ENCODE measurements at regions not wholly inside any gene's neighbourhood (a gene's known extent, or its start where the extent isn't known, plus 50 kb on each side); places are given as distances from the start of the nearest gene placed in this dataset.
"Not testable (repeated sequence)": the region's sequence is repeated elsewhere in the genome, so short reads cannot be mapped to it uniquely, and the experiment has no call there.

DNA sequence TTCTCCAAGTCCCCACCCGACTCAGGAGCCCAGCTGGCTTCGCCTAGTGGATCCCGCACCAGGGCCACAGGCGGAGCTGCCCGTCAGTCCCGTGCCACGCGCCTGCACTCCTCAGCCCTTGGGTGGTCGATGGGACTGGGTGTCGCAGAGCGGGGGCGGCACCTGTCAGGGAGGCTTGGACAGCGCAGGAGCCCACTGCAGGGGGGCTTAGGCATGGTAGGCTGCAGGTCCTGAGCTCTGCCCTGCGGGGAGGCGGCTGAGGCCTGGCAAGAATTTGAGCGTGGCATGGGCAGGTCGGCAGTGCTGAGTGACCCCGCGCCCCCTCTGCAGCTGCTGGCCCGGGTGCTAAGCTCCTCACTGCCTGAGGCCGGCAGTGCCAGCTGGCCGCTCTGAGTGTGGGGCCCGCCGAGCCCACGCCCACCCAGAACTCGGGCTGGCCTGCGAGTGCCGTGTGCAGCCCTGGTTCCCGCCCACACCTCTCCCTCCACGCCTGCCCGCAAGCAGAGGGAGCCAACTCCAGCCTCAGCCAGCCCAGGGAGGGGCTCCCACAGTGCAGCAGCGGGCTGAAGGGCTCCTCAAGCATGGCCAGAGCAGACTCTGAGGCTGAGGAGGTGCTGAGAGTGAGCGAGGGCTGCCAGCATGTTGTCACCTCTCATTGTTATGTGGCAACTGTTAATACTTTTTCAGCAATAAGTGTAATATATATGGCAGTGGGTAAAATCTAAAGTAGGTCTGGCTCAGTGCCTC, 548.4 kb upstream of the BRINP3 start:
- no peak for DNase-seq

DNA sequence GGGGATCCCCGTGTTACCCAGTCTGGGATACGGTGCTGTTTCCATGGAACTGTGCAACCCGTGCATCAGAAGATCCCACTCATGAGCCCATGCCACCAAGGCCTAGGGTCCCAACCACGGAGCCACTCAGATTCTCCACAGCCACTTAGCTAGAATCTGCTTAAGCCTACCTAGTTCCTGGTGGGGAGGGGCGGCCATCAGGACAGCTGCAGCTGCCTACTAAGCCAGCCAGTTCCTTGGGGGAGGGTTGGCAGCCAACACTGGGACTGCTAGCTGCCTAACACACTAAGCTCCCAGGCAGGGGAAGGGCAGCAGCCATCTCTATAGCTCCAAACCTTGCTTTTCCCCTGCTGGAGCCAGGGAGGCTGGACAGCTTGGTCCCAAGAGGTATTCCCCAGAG, 549.2 kb upstream of the BRINP3 start:
- DNase-seq = no peak

DNA sequence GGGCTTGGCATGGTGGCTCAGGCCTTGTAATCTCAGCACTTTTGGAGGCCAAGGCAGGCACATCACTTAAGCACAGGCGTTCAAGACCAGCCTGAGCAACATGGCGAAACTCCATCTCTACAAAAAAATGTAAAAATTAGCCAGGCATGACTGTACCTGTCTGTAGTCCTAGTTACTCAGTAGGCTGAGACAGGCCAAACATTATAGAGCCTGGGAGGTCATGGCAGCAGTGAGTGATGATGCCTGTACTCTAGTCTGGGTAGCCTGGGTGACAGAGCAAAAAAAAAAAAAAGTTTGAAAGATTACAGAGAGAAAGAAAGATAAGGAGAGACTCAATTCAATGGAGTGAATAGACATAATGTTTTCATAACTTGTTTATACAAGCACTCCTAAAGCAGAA, 556.5 kb upstream of the BRINP3 start:
- no peak for DNase-seq

DNA sequence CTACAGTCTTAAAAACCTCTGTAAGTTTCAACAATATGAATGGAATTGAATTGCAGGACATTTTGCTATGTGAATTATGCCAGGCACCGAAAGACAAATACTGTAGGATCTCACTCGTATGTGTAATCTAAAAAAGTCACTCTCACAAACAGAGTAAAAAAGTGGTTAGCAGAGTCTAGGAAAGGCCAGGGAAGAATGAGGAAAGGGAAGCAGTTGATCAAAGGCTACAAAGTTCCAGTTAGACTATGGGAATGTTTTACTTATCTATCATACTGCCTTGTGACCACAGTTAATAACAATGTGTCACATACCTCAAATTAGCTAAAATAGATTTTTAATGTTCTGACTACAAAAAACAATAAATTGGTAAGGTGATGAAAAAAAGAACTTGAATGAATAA, 565.4 kb upstream of the BRINP3 start:
- DNase-seq = no peak

DNA sequence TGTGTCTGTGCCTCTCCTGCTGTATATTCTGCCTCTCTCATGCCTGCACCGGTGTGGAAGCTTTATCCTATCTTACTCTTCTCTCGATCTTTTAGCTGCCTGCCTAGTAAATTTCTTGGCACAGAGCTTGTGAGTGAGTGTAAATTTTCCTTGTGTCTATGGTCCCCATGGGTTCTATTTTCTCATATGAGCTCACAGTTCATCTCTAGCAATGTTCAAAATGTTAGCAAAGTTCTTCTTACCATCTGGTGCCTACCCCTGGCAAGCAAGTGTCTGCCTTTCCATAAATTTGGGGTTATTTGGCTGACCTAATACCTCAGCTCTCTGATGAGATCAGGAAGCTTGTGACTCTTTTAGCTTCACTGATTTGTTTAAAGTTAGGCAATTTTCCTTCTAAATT, 572.1 kb upstream of the BRINP3 start:
- no peak for DNase-seq

DNA sequence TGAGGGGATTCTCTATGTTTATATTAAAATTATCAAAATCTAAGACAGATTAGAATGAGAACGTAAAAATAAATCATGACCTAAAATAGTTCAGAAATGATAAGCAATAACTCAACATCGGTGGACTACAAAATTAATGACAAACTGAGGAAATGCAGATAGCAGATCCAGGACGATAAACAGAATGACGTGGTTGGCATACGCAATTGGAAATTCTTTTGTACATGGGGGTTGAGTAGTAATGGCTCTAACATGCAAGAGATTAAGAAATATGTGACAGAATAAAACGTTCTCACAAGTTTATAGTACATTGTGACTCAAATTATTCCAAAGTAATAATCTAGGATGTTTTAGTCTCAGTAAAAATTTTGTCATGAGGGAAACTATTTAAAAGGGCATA, 575.2 kb upstream of the BRINP3 start:
- no peak for DNase-seq

DNA sequence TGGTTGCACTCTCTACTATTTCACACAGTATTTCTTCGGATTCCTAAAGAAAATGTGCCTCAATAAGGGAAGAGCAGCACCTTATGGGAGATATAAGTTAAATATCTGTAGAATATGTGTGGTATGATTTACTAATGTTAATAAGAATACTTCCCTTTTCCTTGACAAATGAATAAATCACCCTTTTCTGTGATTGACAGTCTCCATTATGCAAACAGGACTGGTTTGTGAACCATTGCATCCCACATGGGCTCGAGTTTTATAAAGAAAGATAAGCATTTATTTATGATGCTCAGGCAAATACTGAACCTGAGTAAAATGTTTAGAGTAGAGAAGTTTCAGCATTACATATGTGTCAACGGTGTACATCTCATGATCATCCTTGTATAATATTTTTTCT, 587.7 kb upstream of the BRINP3 start:
- DNase-seq = no peak

DNA sequence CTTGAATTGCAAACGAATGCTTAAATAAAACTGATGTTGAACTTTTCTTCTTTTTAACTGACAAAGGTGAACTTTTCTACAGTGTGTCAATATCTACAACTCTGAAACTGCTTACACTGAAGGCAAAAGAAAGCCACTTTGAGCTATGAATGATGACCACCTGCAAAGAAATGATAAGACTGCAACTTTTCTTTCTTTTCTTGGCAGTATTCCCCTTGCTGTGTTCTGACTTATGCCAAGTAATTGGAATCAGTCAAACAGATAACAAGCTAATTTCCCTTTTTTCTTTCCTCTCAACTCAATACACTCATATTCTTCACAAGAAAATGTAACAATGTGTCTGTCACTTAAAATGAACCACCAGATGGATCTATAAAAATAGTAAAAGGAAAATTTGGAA, 588.1 kb upstream of the BRINP3 start:
- no peak for DNase-seq

DNA sequence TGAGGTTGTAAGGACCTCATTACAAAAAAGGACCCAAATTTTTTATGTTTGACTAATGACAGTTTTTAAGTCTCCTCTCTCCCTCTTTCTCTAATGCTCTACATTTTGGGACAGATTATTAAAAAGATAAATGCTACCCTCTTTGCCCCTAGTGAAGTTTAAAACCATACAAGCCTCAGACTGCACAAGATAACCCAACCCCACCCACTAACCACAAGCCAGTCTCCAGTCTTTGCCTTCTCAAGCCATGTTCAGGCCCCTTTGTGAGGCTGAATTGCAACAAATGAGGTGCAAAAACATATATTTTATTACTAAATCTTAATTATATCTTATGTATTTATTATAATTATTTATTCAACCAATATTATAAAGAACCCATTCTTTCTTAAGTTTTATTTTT, 597.2 kb upstream of the BRINP3 start:
- no peak for DNase-seq

DNA sequence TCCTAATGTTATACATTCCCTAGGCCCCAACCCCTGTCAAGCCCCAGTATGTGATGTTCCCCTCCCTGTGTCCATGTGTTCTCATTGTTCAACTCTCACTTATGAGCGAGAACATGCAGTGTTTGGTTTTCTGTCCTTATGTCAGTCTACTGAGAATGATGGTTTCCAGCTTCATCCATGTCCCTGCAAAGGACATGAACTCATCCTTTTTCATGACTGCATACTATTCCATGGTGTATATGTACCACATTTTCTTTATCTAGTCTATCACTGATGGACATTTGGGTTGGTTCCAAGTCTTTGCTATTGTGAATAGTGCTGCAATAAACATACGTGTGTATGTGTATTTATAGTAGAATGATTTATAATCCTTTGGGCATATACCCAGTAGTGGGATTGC, 605.4 kb upstream of the BRINP3 start:
- DNase-seq = not testable (repeated sequence)

DNA sequence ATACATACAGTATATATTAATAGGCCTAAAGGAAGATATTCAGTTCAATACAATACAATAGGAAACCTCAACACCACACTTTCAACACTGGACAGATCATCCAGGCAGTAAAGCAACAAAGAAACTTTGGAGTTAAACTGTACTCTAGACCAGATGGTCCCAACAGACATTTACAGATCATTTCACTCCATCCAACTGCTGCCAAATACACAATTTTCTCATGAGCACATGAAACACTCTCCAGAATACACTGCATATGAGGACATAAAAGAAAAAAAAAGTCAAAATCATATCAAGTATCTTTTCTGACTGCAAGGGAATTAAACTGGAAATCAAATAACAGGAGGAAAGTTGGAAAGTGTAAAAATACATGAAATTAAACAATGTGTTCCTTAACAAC, 607.5 kb upstream of the BRINP3 start:
- DNase-seq = no peak

DNA sequence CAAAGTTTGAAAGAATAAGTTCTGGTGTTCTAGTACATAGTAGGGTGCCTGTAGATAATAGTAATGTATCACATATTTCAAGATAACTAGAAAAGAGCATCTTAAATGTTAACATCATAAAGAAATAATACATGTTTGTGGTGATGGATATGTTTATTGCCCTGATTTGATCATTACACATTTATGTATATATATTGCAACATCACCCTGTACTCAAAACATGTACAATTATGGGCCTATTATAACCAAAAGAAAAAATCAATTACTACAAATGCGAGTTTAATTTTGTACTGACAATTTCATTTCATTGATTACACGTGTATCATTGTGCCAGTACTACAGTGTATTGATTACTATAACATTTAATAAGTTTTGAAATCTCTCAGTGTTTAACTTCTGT, 609.2 kb upstream of the BRINP3 start:
- DNase-seq = no peak

DNA sequence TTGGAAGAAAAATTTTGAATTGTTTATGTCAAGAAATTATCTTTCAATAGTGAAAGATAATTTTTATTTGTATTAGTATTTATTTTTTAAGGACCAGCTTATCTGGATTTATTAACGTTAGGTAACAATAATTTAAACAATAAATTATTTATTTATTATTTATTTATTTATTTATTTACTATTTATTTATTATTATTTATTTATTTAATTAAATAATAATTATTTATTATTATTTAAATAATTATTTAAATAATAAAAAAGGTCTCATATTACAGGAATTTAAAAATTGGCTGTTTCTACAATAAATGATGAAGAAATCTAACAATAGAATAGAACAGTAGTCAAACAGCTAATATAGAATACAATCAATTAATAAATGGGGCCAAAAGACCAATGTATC, 618.7 kb upstream of the BRINP3 start:
- no peak for DNase-seq

DNA sequence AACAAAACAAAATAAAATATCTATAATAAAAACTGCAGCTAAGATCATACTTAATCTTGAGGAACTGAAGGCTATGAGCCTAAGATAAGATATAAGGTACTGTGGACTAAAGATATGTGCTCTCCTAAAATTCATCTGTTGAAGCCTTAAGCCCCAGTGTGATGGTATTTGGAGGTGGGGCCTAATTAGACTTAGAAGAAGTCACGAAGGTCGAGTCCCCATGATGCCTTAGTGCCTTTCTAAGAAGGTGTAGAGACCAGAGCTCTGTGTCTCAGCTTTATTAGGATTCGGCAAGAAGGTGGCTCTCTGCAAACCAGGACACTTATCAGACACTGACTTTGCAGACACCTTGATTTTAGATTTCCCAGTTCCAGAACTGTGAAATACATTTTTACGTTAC, 622.0 kb upstream of the BRINP3 start:
- DNase-seq = no peak

DNA sequence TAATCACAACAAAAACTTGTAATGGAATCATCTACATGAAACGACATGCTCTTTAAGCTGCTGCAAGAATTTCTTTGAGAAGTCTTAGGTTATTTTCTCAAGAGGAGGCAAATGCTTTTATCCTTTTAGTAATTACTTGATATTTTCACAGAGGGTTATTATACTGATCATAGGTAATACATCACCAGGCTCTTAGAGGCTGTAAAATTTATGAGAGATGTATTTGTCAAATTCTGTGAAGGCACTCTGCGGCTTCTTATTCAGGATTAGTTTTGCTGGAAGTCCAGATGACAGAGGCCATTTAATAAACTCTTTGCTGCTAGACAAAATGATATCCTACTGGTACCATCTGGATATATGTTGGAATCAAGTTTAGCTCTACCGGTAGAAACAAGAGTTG, 624.3 kb upstream of the BRINP3 start:
- DNase-seq = no peak

DNA sequence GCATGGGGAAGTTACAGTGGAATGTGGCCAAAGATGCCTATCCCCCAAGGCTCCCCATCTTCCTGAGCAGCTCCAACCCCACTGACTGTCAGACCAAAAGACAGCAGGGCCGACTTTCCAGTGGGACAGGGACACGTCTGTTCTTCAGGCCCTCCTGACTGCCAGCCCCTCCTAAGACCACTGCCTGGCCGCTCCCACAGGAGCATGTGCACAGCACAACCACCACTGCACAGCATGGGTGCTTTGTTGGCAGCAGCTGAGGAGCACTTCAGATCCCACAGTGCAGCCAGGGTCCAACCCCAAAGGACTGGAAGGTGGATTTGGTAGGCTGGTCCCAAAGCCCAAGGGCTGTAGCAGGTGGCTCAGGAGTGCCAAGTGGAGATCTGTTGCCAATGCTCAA, 648.3 kb upstream of the BRINP3 start:
- no peak for DNase-seq

DNA sequence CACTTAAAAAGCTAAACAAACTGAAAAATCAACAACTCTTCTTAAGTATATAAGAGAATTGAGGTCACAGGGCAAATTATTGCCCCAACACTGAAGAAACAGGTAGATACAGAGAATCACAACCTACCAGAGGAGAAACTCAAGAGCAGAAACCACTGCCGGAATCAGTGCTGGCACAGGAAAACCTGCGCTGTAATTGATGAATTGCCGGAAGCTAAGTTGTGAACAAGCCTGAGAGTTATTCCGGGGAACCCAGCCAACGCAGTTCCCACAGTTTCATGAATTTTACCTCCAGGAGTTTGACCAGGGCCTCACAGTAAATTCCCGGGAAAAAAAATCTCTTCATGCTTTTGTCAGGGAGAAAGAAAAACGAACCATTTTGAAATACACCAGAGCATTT, 657.1 kb upstream of the BRINP3 start:
- DNase-seq = no peak

DNA sequence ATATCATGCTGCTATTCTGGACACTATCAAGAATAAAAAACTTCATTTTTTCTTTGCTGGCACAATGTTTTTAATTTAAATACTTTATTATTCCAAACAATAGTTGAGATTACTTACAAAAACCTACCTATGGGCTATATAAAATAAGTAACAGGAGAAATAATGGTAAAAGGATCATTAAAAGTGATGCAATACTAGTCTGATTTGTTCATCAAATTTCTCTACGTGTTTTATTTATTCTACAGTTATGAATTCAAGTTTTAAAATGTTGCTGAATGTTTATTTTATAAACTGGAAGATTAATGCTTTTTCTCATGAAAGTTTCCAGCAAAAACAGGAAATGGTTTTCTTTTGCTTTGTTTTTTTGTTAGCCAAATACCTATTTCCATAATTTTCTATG, 662.4 kb upstream of the BRINP3 start:
- DNase-seq = no peak

DNA sequence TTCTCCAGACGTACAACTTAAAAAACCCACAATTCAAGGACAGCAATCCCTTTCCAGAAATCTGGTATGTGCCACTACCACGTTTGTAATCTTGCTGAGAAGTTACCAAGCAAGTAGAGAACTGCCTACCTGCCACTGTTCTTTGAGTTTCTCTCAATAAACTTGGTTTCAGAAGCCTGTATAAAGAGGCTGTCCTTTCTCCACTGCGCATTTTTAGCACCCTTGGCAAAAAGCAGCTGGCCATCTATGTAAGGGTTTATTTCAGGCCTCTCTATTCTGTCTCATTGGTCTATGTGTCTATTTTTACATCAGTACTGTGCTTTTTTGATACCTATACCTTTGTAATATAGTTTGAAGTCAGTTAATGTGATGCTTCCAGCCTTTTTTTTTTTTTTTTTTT, 665.1 kb upstream of the BRINP3 start:
- DNase-seq = no peak

DNA sequence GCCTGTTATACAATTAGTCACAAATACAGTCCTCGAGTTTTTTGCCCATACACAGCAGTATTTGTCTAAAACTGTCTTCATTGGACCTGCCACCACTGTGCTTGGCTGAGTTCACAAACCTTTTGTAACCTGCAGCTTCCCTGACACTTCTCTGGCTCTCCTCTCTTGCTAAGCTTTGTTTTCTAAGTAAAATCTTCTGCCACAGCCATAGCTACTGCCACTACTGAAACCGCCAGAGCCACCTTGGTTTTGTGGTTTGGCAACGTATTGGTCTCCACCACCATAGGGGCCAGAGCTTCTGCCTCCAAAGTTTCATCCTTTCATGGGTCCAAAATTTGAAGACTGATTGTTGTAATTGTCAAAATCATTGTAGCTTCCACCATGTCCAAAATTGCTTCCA, 668.2 kb upstream of the BRINP3 start:
- DNase-seq = no peak

DNA sequence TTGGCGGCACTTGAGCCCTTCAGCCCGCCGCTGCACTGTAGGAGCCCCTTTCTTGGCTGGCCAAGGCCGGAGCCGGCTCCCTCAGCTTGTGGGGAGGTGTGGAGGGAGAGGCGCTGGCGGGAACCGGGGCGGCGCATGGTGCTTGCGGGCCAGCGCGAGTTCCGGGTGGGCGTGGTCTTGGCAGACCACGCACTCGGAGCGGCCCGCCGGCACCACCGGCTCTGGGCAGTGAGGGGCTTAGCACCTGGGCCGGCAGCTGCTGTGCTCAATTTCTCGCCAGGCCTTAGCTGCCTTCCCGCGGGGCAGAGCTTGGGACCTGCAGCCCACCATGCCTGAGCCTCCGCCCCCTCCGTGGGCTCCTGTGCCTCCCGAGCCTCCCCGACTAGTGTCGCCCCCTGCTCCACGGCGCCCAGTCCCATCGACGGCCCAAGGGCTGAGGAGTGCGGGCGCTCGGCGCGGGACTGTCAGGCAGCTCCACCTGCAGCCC, 673.7 kb upstream of the BRINP3 start:
- no peak for DNase-seq

DNA sequence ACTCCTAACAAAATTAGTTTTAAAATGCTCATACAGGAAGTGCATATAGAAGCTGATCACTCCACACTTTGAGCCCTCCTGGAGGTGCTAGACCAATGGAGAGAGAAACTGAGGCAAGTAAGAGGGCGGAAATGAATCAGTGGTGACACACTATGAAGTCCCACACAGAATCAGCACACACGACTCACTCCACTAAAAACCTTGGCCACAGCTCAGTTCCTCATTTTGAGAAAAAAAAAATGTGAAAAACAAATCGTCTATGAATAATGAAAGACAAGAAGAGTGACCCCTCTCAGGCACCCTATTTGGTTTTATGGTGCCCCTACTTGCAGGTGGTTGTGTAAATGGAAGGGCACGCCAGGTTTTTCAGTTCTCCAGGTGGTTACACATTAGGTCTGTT, 675.1 kb upstream of the BRINP3 start:
- DNase-seq = no peak

DNA sequence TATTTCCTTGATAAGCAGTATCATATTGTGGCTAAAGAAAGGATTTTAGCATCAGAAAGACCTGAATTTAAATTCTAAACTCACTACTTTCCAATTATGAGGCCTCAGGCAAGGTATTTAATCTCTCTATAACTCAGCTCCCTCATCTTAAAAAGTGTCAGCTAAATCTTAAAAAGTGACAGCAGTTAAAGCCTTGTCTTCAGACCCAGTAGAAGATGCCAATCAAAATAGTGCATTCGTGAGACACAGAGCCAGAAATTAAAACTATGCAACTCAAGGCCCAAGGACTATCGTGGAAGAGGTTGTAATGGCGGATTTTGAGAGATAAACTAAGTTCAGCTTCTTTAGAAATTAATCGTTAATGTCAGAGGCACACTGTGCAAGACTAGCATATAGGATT, 677.5 kb upstream of the BRINP3 start:
- no peak for DNase-seq

DNA sequence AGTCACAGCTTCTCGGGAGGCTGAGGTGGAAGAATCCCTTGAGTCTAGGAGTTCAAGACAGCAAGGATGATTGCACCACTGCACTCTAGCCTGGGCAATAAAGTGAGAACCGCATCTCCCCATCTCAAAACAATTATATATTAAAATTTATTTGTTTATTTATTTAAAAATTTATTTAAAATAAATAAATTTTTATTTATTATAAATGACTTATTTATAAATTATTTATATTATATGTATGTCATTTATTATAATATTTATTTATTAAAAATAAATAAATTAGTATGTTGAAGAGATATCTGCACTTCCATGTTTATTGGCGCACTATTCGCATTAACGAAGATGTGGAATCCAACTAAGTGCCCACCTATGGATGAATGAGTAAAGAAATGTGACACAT, 683.2 kb upstream of the BRINP3 start:
- DNase-seq = no peak

DNA sequence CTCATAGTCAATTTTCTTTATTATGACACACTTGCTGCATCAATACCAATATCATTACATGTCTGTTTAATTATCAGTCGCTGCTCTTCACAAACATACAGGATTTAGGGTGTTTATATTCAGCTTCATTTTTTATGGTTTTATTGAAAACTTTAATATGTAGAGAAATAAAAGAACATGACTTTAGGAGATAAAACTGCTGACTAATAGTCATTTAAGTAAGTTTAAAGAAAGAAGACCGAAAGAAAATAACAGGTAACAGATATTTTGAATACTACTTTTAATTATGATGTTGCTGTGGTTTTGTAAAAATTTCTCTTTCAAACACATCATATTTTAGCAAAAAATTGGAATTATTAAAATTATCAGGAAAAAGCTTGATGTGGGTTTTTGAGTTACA, 685.1 kb upstream of the BRINP3 start:
- DNase-seq = no peak

DNA sequence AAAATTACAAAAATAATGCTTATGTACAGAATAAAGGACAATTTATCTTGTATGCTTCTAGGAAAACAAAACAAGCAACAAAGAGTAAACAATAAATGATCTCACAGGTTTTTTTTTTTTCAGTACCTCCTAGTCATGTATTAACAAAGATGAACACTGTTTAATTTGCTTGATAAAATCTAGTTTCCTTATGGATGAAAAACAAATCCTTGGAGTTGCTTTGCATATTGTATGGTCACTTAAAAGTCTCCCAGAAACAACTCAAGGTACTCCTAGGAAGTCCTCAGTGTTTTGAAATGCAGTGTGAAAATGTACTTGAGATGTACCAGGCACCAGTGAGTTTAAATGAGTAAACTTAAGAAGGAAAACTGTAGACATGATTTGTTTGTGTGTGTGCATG, 686.0 kb upstream of the BRINP3 start:
- no peak for DNase-seq

All from NCI-H345 (cell line).